H1 (cell line): ENCODE measurements at regions not wholly inside any gene's neighbourhood (a gene's known extent, or its start where the extent isn't known, plus 50 kb on each side); places are given as distances from the start of the nearest gene placed in this dataset.

ENCODE experiments used
- CEBPB ChIP-seq: IDR thresholded peaks from 2 replicates; pipeline ENCODE4 v1.6.1; 2012; ENCODE audit warnings: low read depth, low read length
- CHD2 ChIP-seq: IDR thresholded peaks from 2 replicates; pipeline ENCODE4 v1.6.1; 2012; ENCODE audit warnings: low read length, improper control_type of control experiment
- CREB1 ChIP-seq: IDR thresholded peaks from 2 replicates; pipeline ENCODE4 v1.6.1; 2012; ENCODE audit warnings: inconsistent platforms
- EZH2 ChIP-seq: fragments of 200-600 bp; sonication (generic); IDR thresholded peaks from 2 replicates; pipeline ENCODE4 v1.7.1; 2012; ENCODE audit warnings: low read depth, mild to moderate bottlenecking, moderate library complexity, low read length, inconsistent platforms; ENCODE audit not compliant: severe bottlenecking
- JUND ChIP-seq: IDR thresholded peaks from 2 replicates; pipeline ENCODE4 v1.6.1; 2011; ENCODE audit warnings: mild to moderate bottlenecking, improper control_type of control experiment, low read length
- NRF1 ChIP-seq: IDR thresholded peaks from 2 replicates; pipeline ENCODE4 v1.6.1; 2011; ENCODE audit warnings: mild to moderate bottlenecking, low read depth, low read length, improper control_type of control experiment
- POLR2A ChIP-seq, 2 experiments: IDR thresholded peaks; 1 replicate in 1 of 2; 2 replicates in 1 of 2; pipeline ENCODE4 v1.6.1; 2011; ENCODE audit warnings: low read depth in 2 of 2, low read length in 2 of 2, mild to moderate bottlenecking in 2 of 2; ENCODE audit errors: control extremely low read depth in 1 of 2
- POLR2AphosphoS5 ChIP-seq: IDR thresholded peaks from 2 replicates; pipeline ENCODE4 v1.6.1; 2011; ENCODE audit warnings: low read depth, low read length
- SRF ChIP-seq: IDR thresholded peaks from 2 replicates; pipeline ENCODE4 v1.6.1; 2011; ENCODE audit warnings: mild to moderate bottlenecking, low read depth, low read length, moderate library complexity
- TAF7 ChIP-seq: optimal IDR thresholded peaks from 2 replicates; pipeline ENCODE3; 2011; ENCODE audit warnings: low read depth, mild to moderate bottlenecking, inconsistent platforms, low read length, moderate library complexity, borderline replicate concordance
- TBP ChIP-seq: IDR thresholded peaks from 2 replicates; pipeline ENCODE4 v1.6.1; 2011; ENCODE audit warnings: low read depth, low read length, improper control_type of control experiment
- TF ChIP-seq, protein P1 (sequence below), 3 experiments: IDR thresholded peaks; 1 replicate in 2 of 3; 2 replicates in 1 of 3; pipeline versions ENCODE4 v1.5.1 to v1.6.1; 2011; ENCODE audit warnings: low read length in 3 of 3, mild to moderate bottlenecking in 3 of 3, inconsistent platforms in 2 of 3, low read depth in 1 of 3, moderate library complexity in 1 of 3; ENCODE audit not compliant: insufficient read depth in 1 of 3; ENCODE audit errors: control extremely low read depth in 1 of 3
- TF ChIP-seq, protein P2 (sequence below): fragments of 300-600 bp; sonication (generic); IDR thresholded peaks from 2 replicates; pipeline ENCODE4 v1.7.1; 2012; ENCODE audit warnings: low read length, moderate library complexity, mild to moderate bottlenecking, inconsistent platforms; ENCODE audit not compliant: insufficient replicate concordance

DNA sequence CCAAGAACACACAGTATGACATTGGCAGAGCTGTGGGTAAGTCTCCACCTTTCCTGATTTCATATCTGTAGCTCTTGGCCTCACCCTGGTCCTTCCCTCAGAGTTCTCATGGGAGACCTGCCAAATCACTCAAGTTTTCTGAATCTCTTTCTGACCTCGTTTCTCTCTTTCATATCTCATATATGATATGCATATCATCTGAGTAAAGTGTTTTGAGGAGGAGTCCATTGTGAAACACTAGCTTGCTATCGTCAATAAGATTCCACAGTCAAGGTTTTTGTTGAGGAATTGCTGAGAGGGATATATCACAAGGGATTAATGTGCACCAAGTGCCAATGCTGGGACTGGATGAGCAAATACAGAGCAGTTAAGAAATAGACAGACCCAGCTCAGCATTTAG, 739.2 kb downstream of the BRINP1 start:
- TF ChIP-seq, protein P1, sequence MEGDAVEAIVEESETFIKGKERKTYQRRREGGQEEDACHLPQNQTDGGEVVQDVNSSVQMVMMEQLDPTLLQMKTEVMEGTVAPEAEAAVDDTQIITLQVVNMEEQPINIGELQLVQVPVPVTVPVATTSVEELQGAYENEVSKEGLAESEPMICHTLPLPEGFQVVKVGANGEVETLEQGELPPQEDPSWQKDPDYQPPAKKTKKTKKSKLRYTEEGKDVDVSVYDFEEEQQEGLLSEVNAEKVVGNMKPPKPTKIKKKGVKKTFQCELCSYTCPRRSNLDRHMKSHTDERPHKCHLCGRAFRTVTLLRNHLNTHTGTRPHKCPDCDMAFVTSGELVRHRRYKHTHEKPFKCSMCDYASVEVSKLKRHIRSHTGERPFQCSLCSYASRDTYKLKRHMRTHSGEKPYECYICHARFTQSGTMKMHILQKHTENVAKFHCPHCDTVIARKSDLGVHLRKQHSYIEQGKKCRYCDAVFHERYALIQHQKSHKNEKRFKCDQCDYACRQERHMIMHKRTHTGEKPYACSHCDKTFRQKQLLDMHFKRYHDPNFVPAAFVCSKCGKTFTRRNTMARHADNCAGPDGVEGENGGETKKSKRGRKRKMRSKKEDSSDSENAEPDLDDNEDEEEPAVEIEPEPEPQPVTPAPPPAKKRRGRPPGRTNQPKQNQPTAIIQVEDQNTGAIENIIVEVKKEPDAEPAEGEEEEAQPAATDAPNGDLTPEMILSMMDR (IDR thresholded peaks at IDR 0.05; ENCODE audit: control extremely low read depth in 1 of 3, insufficient read depth in 1 of 3, low read depth in 1 of 3, low read length in 3 of 3), result no peak
- TF ChIP-seq TBP (no peak), POLR2A (IDR thresholded peaks at IDR 0.05; ENCODE audit: control extremely low read depth in 1 of 2, low read depth in 2 of 2, low read length in 2 of 2) (no peak), NRF1 (no peak), TAF7 (no peak), CREB1 (no peak), CHD2 (no peak), JUND (no peak), CEBPB (no peak), EZH2 (no peak), POLR2AphosphoS5 (no peak), SRF (no peak)
- TF ChIP-seq, protein P2, sequence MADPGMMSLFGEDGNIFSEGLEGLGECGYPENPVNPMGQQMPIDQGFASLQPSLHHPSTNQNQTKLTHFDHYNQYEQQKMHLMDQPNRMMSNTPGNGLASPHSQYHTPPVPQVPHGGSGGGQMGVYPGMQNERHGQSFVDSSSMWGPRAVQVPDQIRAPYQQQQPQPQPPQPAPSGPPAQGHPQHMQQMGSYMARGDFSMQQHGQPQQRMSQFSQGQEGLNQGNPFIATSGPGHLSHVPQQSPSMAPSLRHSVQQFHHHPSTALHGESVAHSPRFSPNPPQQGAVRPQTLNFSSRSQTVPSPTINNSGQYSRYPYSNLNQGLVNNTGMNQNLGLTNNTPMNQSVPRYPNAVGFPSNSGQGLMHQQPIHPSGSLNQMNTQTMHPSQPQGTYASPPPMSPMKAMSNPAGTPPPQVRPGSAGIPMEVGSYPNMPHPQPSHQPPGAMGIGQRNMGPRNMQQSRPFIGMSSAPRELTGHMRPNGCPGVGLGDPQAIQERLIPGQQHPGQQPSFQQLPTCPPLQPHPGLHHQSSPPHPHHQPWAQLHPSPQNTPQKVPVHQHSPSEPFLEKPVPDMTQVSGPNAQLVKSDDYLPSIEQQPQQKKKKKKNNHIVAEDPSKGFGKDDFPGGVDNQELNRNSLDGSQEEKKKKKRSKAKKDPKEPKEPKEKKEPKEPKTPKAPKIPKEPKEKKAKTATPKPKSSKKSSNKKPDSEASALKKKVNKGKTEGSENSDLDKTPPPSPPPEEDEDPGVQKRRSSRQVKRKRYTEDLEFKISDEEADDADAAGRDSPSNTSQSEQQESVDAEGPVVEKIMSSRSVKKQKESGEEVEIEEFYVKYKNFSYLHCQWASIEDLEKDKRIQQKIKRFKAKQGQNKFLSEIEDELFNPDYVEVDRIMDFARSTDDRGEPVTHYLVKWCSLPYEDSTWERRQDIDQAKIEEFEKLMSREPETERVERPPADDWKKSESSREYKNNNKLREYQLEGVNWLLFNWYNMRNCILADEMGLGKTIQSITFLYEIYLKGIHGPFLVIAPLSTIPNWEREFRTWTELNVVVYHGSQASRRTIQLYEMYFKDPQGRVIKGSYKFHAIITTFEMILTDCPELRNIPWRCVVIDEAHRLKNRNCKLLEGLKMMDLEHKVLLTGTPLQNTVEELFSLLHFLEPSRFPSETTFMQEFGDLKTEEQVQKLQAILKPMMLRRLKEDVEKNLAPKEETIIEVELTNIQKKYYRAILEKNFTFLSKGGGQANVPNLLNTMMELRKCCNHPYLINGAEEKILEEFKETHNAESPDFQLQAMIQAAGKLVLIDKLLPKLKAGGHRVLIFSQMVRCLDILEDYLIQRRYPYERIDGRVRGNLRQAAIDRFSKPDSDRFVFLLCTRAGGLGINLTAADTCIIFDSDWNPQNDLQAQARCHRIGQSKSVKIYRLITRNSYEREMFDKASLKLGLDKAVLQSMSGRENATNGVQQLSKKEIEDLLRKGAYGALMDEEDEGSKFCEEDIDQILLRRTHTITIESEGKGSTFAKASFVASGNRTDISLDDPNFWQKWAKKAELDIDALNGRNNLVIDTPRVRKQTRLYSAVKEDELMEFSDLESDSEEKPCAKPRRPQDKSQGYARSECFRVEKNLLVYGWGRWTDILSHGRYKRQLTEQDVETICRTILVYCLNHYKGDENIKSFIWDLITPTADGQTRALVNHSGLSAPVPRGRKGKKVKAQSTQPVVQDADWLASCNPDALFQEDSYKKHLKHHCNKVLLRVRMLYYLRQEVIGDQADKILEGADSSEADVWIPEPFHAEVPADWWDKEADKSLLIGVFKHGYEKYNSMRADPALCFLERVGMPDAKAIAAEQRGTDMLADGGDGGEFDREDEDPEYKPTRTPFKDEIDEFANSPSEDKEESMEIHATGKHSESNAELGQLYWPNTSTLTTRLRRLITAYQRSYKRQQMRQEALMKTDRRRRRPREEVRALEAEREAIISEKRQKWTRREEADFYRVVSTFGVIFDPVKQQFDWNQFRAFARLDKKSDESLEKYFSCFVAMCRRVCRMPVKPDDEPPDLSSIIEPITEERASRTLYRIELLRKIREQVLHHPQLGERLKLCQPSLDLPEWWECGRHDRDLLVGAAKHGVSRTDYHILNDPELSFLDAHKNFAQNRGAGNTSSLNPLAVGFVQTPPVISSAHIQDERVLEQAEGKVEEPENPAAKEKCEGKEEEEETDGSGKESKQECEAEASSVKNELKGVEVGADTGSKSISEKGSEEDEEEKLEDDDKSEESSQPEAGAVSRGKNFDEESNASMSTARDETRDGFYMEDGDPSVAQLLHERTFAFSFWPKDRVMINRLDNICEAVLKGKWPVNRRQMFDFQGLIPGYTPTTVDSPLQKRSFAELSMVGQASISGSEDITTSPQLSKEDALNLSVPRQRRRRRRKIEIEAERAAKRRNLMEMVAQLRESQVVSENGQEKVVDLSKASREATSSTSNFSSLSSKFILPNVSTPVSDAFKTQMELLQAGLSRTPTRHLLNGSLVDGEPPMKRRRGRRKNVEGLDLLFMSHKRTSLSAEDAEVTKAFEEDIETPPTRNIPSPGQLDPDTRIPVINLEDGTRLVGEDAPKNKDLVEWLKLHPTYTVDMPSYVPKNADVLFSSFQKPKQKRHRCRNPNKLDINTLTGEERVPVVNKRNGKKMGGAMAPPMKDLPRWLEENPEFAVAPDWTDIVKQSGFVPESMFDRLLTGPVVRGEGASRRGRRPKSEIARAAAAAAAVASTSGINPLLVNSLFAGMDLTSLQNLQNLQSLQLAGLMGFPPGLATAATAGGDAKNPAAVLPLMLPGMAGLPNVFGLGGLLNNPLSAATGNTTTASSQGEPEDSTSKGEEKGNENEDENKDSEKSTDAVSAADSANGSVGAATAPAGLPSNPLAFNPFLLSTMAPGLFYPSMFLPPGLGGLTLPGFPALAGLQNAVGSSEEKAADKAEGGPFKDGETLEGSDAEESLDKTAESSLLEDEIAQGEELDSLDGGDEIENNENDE, result no peak
